GM12878 (cell line): ENCODE measurements at regions not wholly inside any gene's neighbourhood (a gene's known extent, or its start where the extent isn't known, plus 50 kb on each side); places are given as distances from the start of the nearest gene placed in this dataset.

Source experiments
- ATAC-seq: fragments of 200-7000 bp; cut with Tn5 transposase; 3 replicates; pipeline ENCODE4 v1.9.1; 2020; ENCODE audit warnings: mild to moderate bottlenecking, moderate library complexity
- BruUV-seq: library from RNA; stranded (reverse); fragments of 400-500 nt; replicated peaks from 2 replicates; lab custom pipeline; 2021; lab: Mats Ljungman, UMichigan
- CTCF ChIA-PET: fragments of 300-600 bp; sonication (Branson Sonifier 250); formaldehyde crosslinking; extraction: SDS; loops from one replicate; lab custom pipeline; 2021; ENCODE audit warnings: inconsistent platforms; lab: Yijun Ruan, JAX
- POLR2A ChIA-PET: fragments of 350-600 bp; formaldehyde crosslinking; extraction: SDS; loops from one replicate; lab custom pipeline; 2021; ENCODE audit warnings: inconsistent platforms; lab: Charles Lee
- RAD21 ChIA-PET: fragments of 300-600 bp; sonication (Branson Sonifier 250); formaldehyde crosslinking; loops from one replicate; lab custom pipeline; 2023; ENCODE audit warnings: antibody characterized with exemption; ENCODE audit not compliant: unreplicated experiment; lab: Charles Lee
- SMC1A ChIA-PET: fragments of 300-600 bp; sonication (Branson Sonifier 250); formaldehyde crosslinking; loops from one replicate; lab custom pipeline; 2023; ENCODE audit not compliant: unreplicated experiment, uncharacterized antibody; lab: Charles Lee
- DNase-seq: peaks from one replicate; pipeline ENCODE4 v3.0.0-alpha.2; 2011; ENCODE audit warnings: low read depth, low spot score
- FAIRE-seq: peaks from 3 replicates; lab custom pipeline; 2011; peaks lifted over from hg19 to GRCh38; lab: Jason Lieb, UNC
- H2AFZ ChIP-seq: 2 replicates; pipeline ENCODE4 v1.6.0; 2011; ENCODE audit warnings: low read depth, low read length, control low read depth; ENCODE audit not compliant: control insufficient read depth
- H3K27ac ChIP-seq: 2 replicates; pipeline ENCODE4 v1.5.1; 2011; ENCODE audit warnings: control low read depth; ENCODE audit not compliant: control insufficient read depth, insufficient read depth
- H3K27me3 ChIP-seq, 2 experiments: replicated peaks in 1 of 2; 2 replicates each; pipeline versions ENCODE4 v1.6.0 to v1.6.1; 2011; ENCODE audit warnings: low read length in 1 of 2; ENCODE audit not compliant: control insufficient read depth in 2 of 2, insufficient read depth in 2 of 2
- H3K36me3 ChIP-seq, 2 experiments: 2 replicates each; pipeline ENCODE4 v1.5.1; 2011; ENCODE audit warnings: low read length in 1 of 2; ENCODE audit not compliant: control insufficient read depth in 2 of 2, insufficient read depth in 2 of 2
- H3K4me1 ChIP-seq: 2 replicates; pipeline ENCODE4 v1.6.1; 2011; ENCODE audit warnings: mild to moderate bottlenecking, low read length, moderate library complexity, mixed read lengths; ENCODE audit not compliant: control insufficient read depth, insufficient read depth
- H3K4me2 ChIP-seq: 2 replicates; pipeline ENCODE4 v1.6.0; 2011; ENCODE audit warnings: control low read depth; ENCODE audit not compliant: control insufficient read depth, insufficient read depth
- H3K4me3 ChIP-seq: fragments of 200-600 bp; sonication (generic); 2 replicates; pipeline ENCODE4 v1.5.1; 2016
- H3K79me2 ChIP-seq: 2 replicates; pipeline ENCODE4 v1.6.0; 2011; ENCODE audit warnings: low read length; ENCODE audit not compliant: control insufficient read depth, insufficient read depth
- H3K9ac ChIP-seq: 2 replicates; pipeline ENCODE4 v1.8.0; 2011; ENCODE audit warnings: low read length, control low read depth, mixed read lengths; ENCODE audit not compliant: control insufficient read depth, insufficient read depth
- H3K9me3 ChIP-seq: replicated peaks from 3 replicates; pipeline ENCODE4 v1.5.1; 2011; ENCODE audit warnings: mild to moderate bottlenecking, low read length; ENCODE audit not compliant: control insufficient read depth, insufficient read depth
- H4K20me1 ChIP-seq: 2 replicates; pipeline ENCODE4 v1.6.0; 2011; ENCODE audit not compliant: control insufficient read depth, insufficient read depth
- ASH2L ChIP-seq: fragments of 300-600, 200-600 bp; sonication (generic); IDR thresholded peaks from 2 replicates; pipeline ENCODE4 v1.6.1; 2017; ENCODE audit warnings: low read depth, mild to moderate bottlenecking, borderline replicate concordance
- ATF2 ChIP-seq: IDR thresholded peaks from 2 replicates; pipeline ENCODE4 v1.6.1; 2012; ENCODE audit warnings: low read length, inconsistent platforms
- BCL3 ChIP-seq: IDR thresholded peaks from 2 replicates; pipeline ENCODE4 v1.6.1; 2011; ENCODE audit warnings: borderline replicate concordance, low read depth, mild to moderate bottlenecking, moderate library complexity, low read length; ENCODE audit not compliant: insufficient read depth, poor library complexity, severe bottlenecking
- CBX3 ChIP-seq: fragments of 200-600 bp; sonication (generic); IDR thresholded peaks from 2 replicates; pipeline ENCODE4 v1.6.1; 2016; ENCODE audit warnings: low read depth, borderline replicate concordance
- IKZF2 ChIP-seq, 2 experiments: fragments of 450-650 bp; IDR thresholded peaks; 2 replicates each; pipeline ENCODE4 v1.6.1; 2017; ENCODE audit warnings: mild to moderate bottlenecking in 2 of 2, moderate library complexity in 2 of 2
- POLR2AphosphoS5 ChIP-seq: IDR thresholded peaks from 2 replicates; pipeline ENCODE4 v1.6.1; 2011; ENCODE audit warnings: mild to moderate bottlenecking, low read length, inconsistent platforms
- RFX5 ChIP-seq: IDR thresholded peaks from 2 replicates; pipeline ENCODE4 v1.6.1; 2011; ENCODE audit warnings: low read depth, low read length, improper control_type of control experiment
- SRF ChIP-seq, 2 experiments: IDR thresholded peaks; 2 replicates each; pipeline ENCODE4 v1.6.1; 2011; ENCODE audit warnings: low read depth in 2 of 2, low read length in 2 of 2, mild to moderate bottlenecking in 1 of 2, moderate library complexity in 1 of 2
- TAF1 ChIP-seq: IDR thresholded peaks from 2 replicates; pipeline ENCODE4 v1.6.1; 2011; ENCODE audit warnings: mild to moderate bottlenecking, low read depth, low read length, borderline replicate concordance
- TCF7 ChIP-seq: IDR thresholded peaks from 2 replicates; pipeline ENCODE4 v1.6.1; 2014; ENCODE audit warnings: antibody characterized with exemption, borderline replicate concordance
- ZBTB4 ChIP-seq: fragments of 450-650 bp; formaldehyde crosslinking; IDR thresholded peaks from 2 replicates; pipeline ENCODE4 v1.4.0; 2022; ENCODE audit warnings: mild to moderate bottlenecking, moderate library complexity
- WGBS: methylation state at CpG from one replicate; pipeline ENCODE4 v1.1.6; 2016; ENCODE audit warnings: low lambda C conversion rate; ENCODE audit not compliant: insufficient replicate concordance, insufficient coverage; ENCODE audit errors: missing lambda C conversion rate; 5-methylcytosine and 5-hydroxymethylcytosine counted together
- in situ Hi-C: fragments of 300-500 bp; cut with MboI; formaldehyde crosslinking; loops from 9 replicates; pipeline ENCODE4 v1.14.3; 2018; ENCODE audit warnings: mixed read lengths
- intact Hi-C: fragments of 100-400 bp; cut with micrococcal nuclease; formaldehyde crosslinking; loops from one replicate; pipeline ENCODE4 v1.14.2; 2022; ENCODE audit not compliant: unreplicated experiment

- TF ChIP-seq BCL3 = no peak
These were observed 89.5 kb upstream of the PLXNA2 start (continued) for GRCh38 chr1:208333676-208334075.

- SMC1A ChIA-PET = interaction anchor here (1.6 kb wide), 1 partner anchor 14 kb away, joined by 3 read pairs; no protein-coding TSS in a partner anchor
- RAD21 ChIA-PET = no interaction called here
- no peak overlapping the region for H3K9ac ChIP-seq
- BruUV-seq = no TSS peak
- CTCF ChIA-PET = interaction anchor here (1.5 to 1.7 kb wide), 2 partner anchors 15 kb away, joined by 3 to 6 read pairs; no protein-coding TSS in a partner anchor
- no peaks in the 10 kb centered on the region for H3K9me3 ChIP-seq
- ATAC-seq = no peak
- H3K79me2 ChIP-seq = no peaks in the 10 kb centered on the region
- H3K4me2 ChIP-seq = no peak overlapping the region
- H4K20me1 ChIP-seq = no peaks in the 10 kb centered on the region
- in situ Hi-C loops (no loop called here), intact Hi-C loops (no loop called here)
- WGBS = 35% methylated on average over 8 of the region's 9 CpGs
- no peaks in the 10 kb centered on the region for H3K4me1 ChIP-seq
- no peak overlapping the region for H2AFZ ChIP-seq
- H3K4me3 ChIP-seq = no peak overlapping the region
- no peaks in the 10 kb centered on the region for H3K36me3 ChIP-seq
- H3K27me3 ChIP-seq = no peaks in the 10 kb centered on the region; a peak in 1 of 4 replicates
- no peak for FAIRE-seq
- POLR2A ChIA-PET = no interaction called here
- H3K27ac ChIP-seq = no peak overlapping the region
- no peak for DNase-seq
- TF ChIP-seq TCF7 = no peak
- TF ChIP-seq ZBTB4 (CRISPR knock-in tag) = no peak
- no peak for TF ChIP-seq CBX3
- no peak for TF ChIP-seq IKZF2 (IDR thresholded peaks at IDR 0.05)
- TF ChIP-seq POLR2AphosphoS5 = no peak
- no peak for TF ChIP-seq ATF2
- TF ChIP-seq RFX5 = no peak
- no peak for TF ChIP-seq SRF (IDR thresholded peaks at IDR 0.05; ENCODE audit: low read depth in 2 of 2, low read length in 2 of 2)
- TF ChIP-seq ASH2L = no peak
- TF ChIP-seq TAF1 = no peak
These were observed 91.4 kb upstream of the PLXNA2 start for GRCh38 chr1:208335371-208336136.
